SK-N-SH (cell line): ENCODE measurements at regions not wholly inside any gene's neighbourhood (a gene's known extent, or its start where the extent isn't known, plus 50 kb on each side); places are given as distances from the start of the nearest gene placed in this dataset.

ENCODE experiments used
- CTCF ChIA-PET: fragments of 300-600, 350-600 bp; formaldehyde crosslinking; extraction: SDS; loops from one replicate; lab custom pipeline; 2021; lab: Yijun Ruan, JAX
- POLR2A ChIA-PET: fragments of 350-600 bp; sonication (Branson Sonifier 250); formaldehyde crosslinking; extraction: SDS; loops from one replicate; lab custom pipeline; 2020; ENCODE audit warnings: antibody characterized with exemption, inconsistent platforms; lab: Yijun Ruan, JAX
- DNase-seq: peaks from one replicate; pipeline ENCODE4 v3.0.0; 2012
- H2AFZ ChIP-seq: fragments of 200-600 bp; sonication (generic); 2 replicates; pipeline ENCODE4 v1.8.1; 2016; ENCODE audit warnings: antibody characterized with exemption, mild to moderate bottlenecking, low read depth
- H3F3A ChIP-seq: fragments of 200-600 bp; sonication (generic); replicated peaks from 2 replicates; pipeline ENCODE3; 2016; ENCODE audit warnings: antibody characterized with exemption, mild to moderate bottlenecking; ENCODE audit not compliant: insufficient read depth
- H3K27ac ChIP-seq, 2 experiments: fragments of 200-500 bp in 1 of 2; fragments of 200-600 bp in 1 of 2; sonication (Bioruptor generic) in 1 of 2; sonication (generic), shearing (Covaris generic) in 1 of 2; 2 replicates each; pipeline versions ENCODE4 v1.5.1 to v1.6.1; 2014 to 2016; ENCODE audit warnings: low read depth in 2 of 2, inconsistent platforms in 1 of 2, low read length in 1 of 2, mild to moderate bottlenecking in 1 of 2, mixed read lengths in 1 of 2
- H3K27me3 ChIP-seq: fragments of 200-600 bp; sonication (generic), shearing (Covaris generic); 2 replicates; pipeline ENCODE4 v1.6.1; 2016; ENCODE audit warnings: mixed run types; ENCODE audit not compliant: insufficient read depth
- H3K36me3 ChIP-seq, 2 experiments: fragments of 200-500 bp in 1 of 2; fragments of 200-600 bp in 1 of 2; sonication (Bioruptor generic) in 1 of 2; sonication (generic) in 1 of 2; replicated peaks in 1 of 2; 2 replicates each; pipeline versions ENCODE3 to v1.5.1; 2014 to 2016; ENCODE audit warnings: low read length in 1 of 2, mild to moderate bottlenecking in 1 of 2; ENCODE audit not compliant: insufficient read depth in 2 of 2, control insufficient read depth in 1 of 2
- H3K4me1 ChIP-seq, 2 experiments: fragments of 200-500 bp in 1 of 2; fragments of 200-600 bp in 1 of 2; sonication (Bioruptor generic) in 1 of 2; sonication (generic), shearing (Covaris generic) in 1 of 2; 2 replicates each; pipeline versions ENCODE4 v1.5.1 to v1.6.1; 2014 to 2016; ENCODE audit warnings: low read depth in 1 of 2, low read length in 1 of 2, mixed run types in 1 of 2; ENCODE audit not compliant: insufficient read depth in 2 of 2, control insufficient read depth in 1 of 2
- H3K4me2 ChIP-seq: fragments of 200-600 bp; sonication (generic), shearing (Covaris generic); 2 replicates; pipeline ENCODE4 v1.6.1; 2017; ENCODE audit warnings: mixed run types
- H3K4me3 ChIP-seq, 2 experiments: fragments of 200-500 bp in 1 of 2; fragments of 200-600 bp in 1 of 2; sonication (Bioruptor generic) in 1 of 2; sonication (generic), shearing (Covaris generic) in 1 of 2; 2 replicates each; pipeline versions ENCODE4 v1.5.1 to v1.8.1; 2014 to 2016; ENCODE audit warnings: low read depth in 2 of 2, inconsistent platforms in 1 of 2, low read length in 1 of 2, mild to moderate bottlenecking in 1 of 2, mixed read lengths in 1 of 2, moderate library complexity in 1 of 2
- H3K79me2 ChIP-seq: fragments of 200-600 bp; sonication (generic); 2 replicates; pipeline ENCODE4 v1.8.1; 2017; ENCODE audit warnings: mild to moderate bottlenecking; ENCODE audit not compliant: insufficient read depth
- H3K9ac ChIP-seq: fragments of 200-600 bp; sonication (generic); 2 replicates; pipeline ENCODE4 v1.6.1; 2017; ENCODE audit warnings: mixed run types
- H3K9me2 ChIP-seq: fragments of 200-600 bp; sonication (generic); 2 replicates; pipeline ENCODE4 v1.6.1; 2017; ENCODE audit warnings: mixed run types
- H3K9me3 ChIP-seq: fragments of 200-600 bp; sonication (generic); 2 replicates; pipeline ENCODE4 v1.6.1; 2017; ENCODE audit warnings: mixed run types, mild to moderate bottlenecking, moderate library complexity
- H4K20me1 ChIP-seq: fragments of 200-600 bp; sonication (generic); 2 replicates; pipeline ENCODE4 v1.6.1; 2017; ENCODE audit warnings: mild to moderate bottlenecking, mixed run types; ENCODE audit not compliant: insufficient read depth
- CHD2 ChIP-seq: fragments of 150-350 bp; IDR thresholded peaks from 2 replicates; pipeline ENCODE4 v1.6.1; 2018; ENCODE audit warnings: low read length; ENCODE audit not compliant: partially characterized antibody
- ELF1 ChIP-seq: IDR thresholded peaks from 2 replicates; pipeline ENCODE4 v1.4.0; 2012
- FOSL2 ChIP-seq: IDR thresholded peaks from 2 replicates; pipeline ENCODE4 v1.4.0; 2012; ENCODE audit warnings: low read depth, mild to moderate bottlenecking, moderate library complexity, borderline replicate concordance
- FOXJ3 ChIP-seq: sonication (generic); formaldehyde crosslinking; IDR thresholded peaks from 2 replicates; pipeline ENCODE4 v1.5.1; 2020; ENCODE audit warnings: mild to moderate bottlenecking, missing genetic modification reagents
- FOXM1 ChIP-seq: IDR thresholded peaks from 2 replicates; pipeline ENCODE4 v1.4.0; 2012; ENCODE audit warnings: low read depth, mild to moderate bottlenecking
- GABPA ChIP-seq: IDR thresholded peaks from 2 replicates; pipeline ENCODE4 v1.4.0; 2012; ENCODE audit warnings: low read depth, mild to moderate bottlenecking
- IRF3 ChIP-seq: fragments of 150-350 bp; IDR thresholded peaks from 2 replicates; pipeline ENCODE4 v1.6.1; 2016; ENCODE audit warnings: mild to moderate bottlenecking, low read depth, low read length
- JUND ChIP-seq: IDR thresholded peaks from 2 replicates; pipeline ENCODE4 v1.4.0; 2012
- MEF2A ChIP-seq: IDR thresholded peaks from 2 replicates; pipeline ENCODE4 v1.4.0; 2012; ENCODE audit warnings: low read depth, borderline replicate concordance
- MXI1 ChIP-seq: IDR thresholded peaks from 2 replicates; pipeline ENCODE4 v1.6.1; 2012; ENCODE audit warnings: mild to moderate bottlenecking, low read depth, low read length, improper control_type of control experiment
- NFIC ChIP-seq: IDR thresholded peaks from 2 replicates; pipeline ENCODE4 v1.4.0; 2012; ENCODE audit warnings: borderline replicate concordance
- NRF1 ChIP-seq: IDR thresholded peaks from 2 replicates; pipeline ENCODE4 v1.6.1; 2012; ENCODE audit warnings: low read depth, mild to moderate bottlenecking, low read length
- RAD21 ChIP-seq: IDR thresholded peaks from 2 replicates; pipeline ENCODE4 v1.6.1; 2012; ENCODE audit warnings: mild to moderate bottlenecking, low read length
- SIN3A ChIP-seq: IDR thresholded peaks from 2 replicates; pipeline ENCODE4 v1.6.1; 2012; ENCODE audit warnings: low read depth, mild to moderate bottlenecking, low read length, moderate library complexity, borderline replicate concordance
- SMC3 ChIP-seq: IDR thresholded peaks from 2 replicates; pipeline ENCODE4 v1.6.1; 2012; ENCODE audit warnings: low read depth, low read length, improper control_type of control experiment
- TEAD4 ChIP-seq: IDR thresholded peaks from 2 replicates; pipeline ENCODE4 v1.4.0; 2012; ENCODE audit warnings: mild to moderate bottlenecking, borderline replicate concordance; ENCODE audit not compliant: insufficient read depth
- USF1 ChIP-seq: IDR thresholded peaks from 2 replicates; pipeline ENCODE4 v1.4.0; 2012; ENCODE audit warnings: low read depth, borderline replicate concordance
- YY1 ChIP-seq: IDR thresholded peaks from 2 replicates; pipeline ENCODE4 v1.4.0; 2012; ENCODE audit warnings: low read depth, mild to moderate bottlenecking
- ZBTB33 ChIP-seq: IDR thresholded peaks from 2 replicates; pipeline ENCODE4 v1.4.0; 2012; ENCODE audit warnings: low read depth, borderline replicate concordance
- WGBS: methylation state at CpG from one replicate; pipeline ENCODE4 v1.1.6; 2017; ENCODE audit warnings: low lambda C conversion rate; 5-methylcytosine and 5-hydroxymethylcytosine counted together
- TF ChIP-seq, protein P1 (sequence below): IDR thresholded peaks from 2 replicates; pipeline ENCODE4 v1.4.0; 2012; ENCODE audit warnings: low read depth

- no peak overlapping the region for H2AFZ ChIP-seq
- no peak overlapping the region for H3K27ac ChIP-seq
- POLR2A ChIA-PET = no interaction called here
- H3K79me2 ChIP-seq = no peaks in the 10 kb centered on the region
- CTCF ChIA-PET = interaction anchor here (0.5 to 1.3 kb wide), 2 partner anchors 17 to 1247 kb away, joined by 3 read pairs; no protein-coding TSS in a partner anchor
- H3K36me3 ChIP-seq = no peaks in the 10 kb centered on the region
- no peaks in the 10 kb centered on the region for H3K9me3 ChIP-seq
- WGBS = 50% methylated on average over 2 of the region's 2 CpGs
- no peaks in the 10 kb centered on the region for H3K27me3 ChIP-seq
- no peak for DNase-seq
- no peak overlapping the region for H3K4me3 ChIP-seq
- no peaks in the 10 kb centered on the region for H3K4me1 ChIP-seq
- TF ChIP-seq CHD2 (no peak), NRF1 (no peak), TEAD4 (no peak), ZBTB33 (no peak), FOSL2 (no peak), NFIC (no peak), SIN3A (no peak), RAD21 (no peak), USF1 (no peak), MXI1 (no peak), MEF2A (no peak), FOXJ3 (CRISPR knock-in tag) (no peak)
- TF ChIP-seq, protein P1, sequence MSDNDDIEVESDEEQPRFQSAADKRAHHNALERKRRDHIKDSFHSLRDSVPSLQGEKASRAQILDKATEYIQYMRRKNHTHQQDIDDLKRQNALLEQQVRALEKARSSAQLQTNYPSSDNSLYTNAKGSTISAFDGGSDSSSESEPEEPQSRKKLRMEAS = no peak
- TF ChIP-seq, all 33 proteins: peak for 0
- H3K9me2 ChIP-seq = no peaks in the 10 kb centered on the region
- no peak overlapping the region for H3K4me2 ChIP-seq
- no peaks in the 10 kb centered on the region for H4K20me1 ChIP-seq
- no peaks in the 10 kb centered on the region for H3F3A ChIP-seq
- no peak overlapping the region for H3K9ac ChIP-seq
Observed at GRCh38 chr21:27315373-27315772, 348.5 kb upstream of the ADAMTS5 start.

- Histone ChIP-seq H3K9ac (no peak overlapping the region), H3K4me1 (no peaks in the 10 kb centered on the region), H3K9me2 (no peaks in the 10 kb centered on the region), H3K9me3 (no peaks in the 10 kb centered on the region), H3K4me3 (no peak overlapping the region), H3K4me2 (no peak overlapping the region), H3K79me2 (no peaks in the 10 kb centered on the region), H3K36me3 (no peaks in the 10 kb centered on the region), H3F3A (no peaks in the 10 kb centered on the region), H2AFZ (no peak overlapping the region), H4K20me1 (no peaks in the 10 kb centered on the region), H3K27ac (no peak overlapping the region), H3K27me3 (no peaks in the 10 kb centered on the region)
- CTCF ChIA-PET = no interaction called here
- DNase-seq = no peak
- POLR2A ChIA-PET = no interaction called here
- 15% methylated on average over 1 of the region's 1 CpG for WGBS
- no peak for TF ChIP-seq TEAD4
- no peak for TF ChIP-seq FOXM1
- TF ChIP-seq NRF1 = no peak
- TF ChIP-seq, protein P1 = no peak
- TF ChIP-seq ELF1 = no peak
- TF ChIP-seq JUND = no peak
- TF ChIP-seq SMC3 = no peak
- TF ChIP-seq GABPA = no peak
- TF ChIP-seq YY1 = no peak
- no peak for TF ChIP-seq USF1
- no peak for TF ChIP-seq IRF3
- TF ChIP-seq MXI1 = no peak
Observed at GRCh38 chr21:27314131-27314530, 347.2 kb upstream of the ADAMTS5 start.
